SU-DHL-6 (cell line): ENCODE measurements at regions not wholly inside any gene's neighbourhood (a gene's known extent, or its start where the extent isn't known, plus 50 kb on each side); places are given as distances from the start of the nearest gene placed in this dataset.

Experiments
- EZH2phosphoT487 ChIP-seq: fragments of 200-600 bp; sonication (generic), shearing (Covaris generic); conservative IDR thresholded peaks from 2 replicates; pipeline ENCODE4 v1.6.1; 2018; ENCODE audit warnings: mild to moderate bottlenecking, antibody characterized with exemption, low read length, moderate library complexity, mixed read lengths
- TF ChIP-seq, protein P1 (sequence below): fragments of 200-600 bp; sonication (generic); IDR thresholded peaks from one replicate; pipeline ENCODE4 v1.5.1; 2017; ENCODE audit warnings: antibody characterized with exemption, mild to moderate bottlenecking, low read length, moderate library complexity; ENCODE audit not compliant: insufficient read depth, poor library complexity, severe bottlenecking

DNA sequence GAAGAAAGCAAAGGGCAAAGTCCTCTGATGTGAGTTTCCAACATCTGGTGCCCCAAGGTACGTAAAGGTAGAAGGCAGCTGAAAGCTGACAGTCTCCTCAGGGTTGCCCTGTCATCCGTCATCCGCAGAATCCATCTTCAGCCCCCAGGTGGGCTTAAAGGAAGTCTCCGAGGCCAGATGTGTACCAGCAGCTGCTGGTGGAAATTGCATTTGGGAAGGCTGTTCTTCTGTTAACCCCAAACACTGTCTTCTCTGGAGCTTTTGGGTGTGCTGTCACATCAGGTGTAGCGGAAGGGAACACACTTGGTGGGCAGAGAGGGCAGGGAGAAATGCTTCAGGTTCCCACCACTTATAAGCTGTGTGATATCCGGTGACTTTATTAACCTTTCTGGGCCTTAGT is 310.0 kb upstream of the GATB start:
- no peak for TF ChIP-seq EZH2phosphoT487
- TF ChIP-seq, protein P1, sequence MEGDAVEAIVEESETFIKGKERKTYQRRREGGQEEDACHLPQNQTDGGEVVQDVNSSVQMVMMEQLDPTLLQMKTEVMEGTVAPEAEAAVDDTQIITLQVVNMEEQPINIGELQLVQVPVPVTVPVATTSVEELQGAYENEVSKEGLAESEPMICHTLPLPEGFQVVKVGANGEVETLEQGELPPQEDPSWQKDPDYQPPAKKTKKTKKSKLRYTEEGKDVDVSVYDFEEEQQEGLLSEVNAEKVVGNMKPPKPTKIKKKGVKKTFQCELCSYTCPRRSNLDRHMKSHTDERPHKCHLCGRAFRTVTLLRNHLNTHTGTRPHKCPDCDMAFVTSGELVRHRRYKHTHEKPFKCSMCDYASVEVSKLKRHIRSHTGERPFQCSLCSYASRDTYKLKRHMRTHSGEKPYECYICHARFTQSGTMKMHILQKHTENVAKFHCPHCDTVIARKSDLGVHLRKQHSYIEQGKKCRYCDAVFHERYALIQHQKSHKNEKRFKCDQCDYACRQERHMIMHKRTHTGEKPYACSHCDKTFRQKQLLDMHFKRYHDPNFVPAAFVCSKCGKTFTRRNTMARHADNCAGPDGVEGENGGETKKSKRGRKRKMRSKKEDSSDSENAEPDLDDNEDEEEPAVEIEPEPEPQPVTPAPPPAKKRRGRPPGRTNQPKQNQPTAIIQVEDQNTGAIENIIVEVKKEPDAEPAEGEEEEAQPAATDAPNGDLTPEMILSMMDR = no peak
